Duodenal mucosa (tissue), 2 donors: ENCODE measurements at regions not wholly inside any gene's neighbourhood (a gene's known extent, or its start where the extent isn't known, plus 50 kb on each side); places are given as distances from the start of the nearest gene placed in this dataset.

Experiments
- H3K27ac ChIP-seq: one replicate; pipeline ENCODE4 v1.7.0; 2013; ENCODE audit warnings: low read depth, low read length
- H3K27me3 ChIP-seq, 2 donors: one replicate each; pipeline ENCODE4 v1.7.0; 2013; ENCODE audit warnings: low read length in 2 of 2, control low read depth in 1 of 2; ENCODE audit not compliant: insufficient read depth in 2 of 2, control insufficient read depth in 1 of 2
- H3K36me3 ChIP-seq, 2 donors: one replicate each; pipeline ENCODE4 v1.7.0; 2013; ENCODE audit warnings: low read length in 2 of 2, control low read depth in 1 of 2; ENCODE audit not compliant: insufficient read depth in 2 of 2, control insufficient read depth in 1 of 2
- H3K4me1 ChIP-seq, 2 donors: one replicate each; pipeline ENCODE4 v1.7.0; 2013; ENCODE audit warnings: low read length in 2 of 2, control low read depth in 1 of 2; ENCODE audit not compliant: insufficient read depth in 2 of 2, control insufficient read depth in 1 of 2
- H3K4me3 ChIP-seq, 2 donors: one replicate each; pipeline ENCODE4 v1.7.0; 2013; ENCODE audit warnings: low read length in 2 of 2, low read depth in 1 of 2
- H3K9ac ChIP-seq, 2 donors: one replicate each; pipeline ENCODE4 v1.7.0; 2013; ENCODE audit warnings: low read length in 2 of 2, low read depth in 1 of 2
- H3K9me3 ChIP-seq, 2 donors: one replicate each; pipeline ENCODE4 v1.7.0; 2013; ENCODE audit warnings: low read length in 2 of 2, control low read depth in 1 of 2; ENCODE audit not compliant: control insufficient read depth in 1 of 2

- no peaks in the 10 kb centered on the region for H3K27me3 ChIP-seq
- H3K36me3 ChIP-seq: no peaks in the 10 kb centered on the region
- peaks cover 6 to 9% of the 10 kb centered on the region in 2 donors for H3K4me1 ChIP-seq
Observed at GRCh38 chr3:71924721-71925120, 139.8 kb upstream of the PROK2 start.

GRCh38 chr3:71921036-71921435, 136.1 kb upstream of the PROK2 start:
- H3K27me3 ChIP-seq: no peaks in the 10 kb centered on the region
- no peaks in the 10 kb centered on the region for H3K36me3 ChIP-seq
- H3K27ac ChIP-seq: no peak overlapping the region
- no peaks in the 10 kb centered on the region for H3K9me3 ChIP-seq
- H3K4me3 ChIP-seq: no peak overlapping the region
- no peak overlapping the region for H3K9ac ChIP-seq
- peaks cover 6 to 12% of the 10 kb centered on the region in 2 donors for H3K4me1 ChIP-seq

More at GRCh38 chr3:71924721-71925120, 139.8 kb upstream of the PROK2 start:
- Histone ChIP-seq H3K9me3 (no peaks in the 10 kb centered on the region), H3K27ac (no peak overlapping the region), H3K4me3 (no peak overlapping the region), H3K9ac (no peak overlapping the region)

GRCh38 chr3:71919572-71919971, 134.6 kb upstream of the PROK2 start:
- H3K4me1 ChIP-seq: peaks cover 6 to 12% of the 10 kb centered on the region in 2 donors
- no peaks in the 10 kb centered on the region for H3K36me3 ChIP-seq
- no peak overlapping the region for H3K27ac ChIP-seq
- no peak overlapping the region for H3K4me3 ChIP-seq
- H3K9ac ChIP-seq: no peak overlapping the region
- no peaks in the 10 kb centered on the region for H3K9me3 ChIP-seq
- no peaks in the 10 kb centered on the region for H3K27me3 ChIP-seq

GRCh38 chr3:71917545-71917944, 132.6 kb upstream of the PROK2 start:
- Histone ChIP-seq H3K9me3 (no peaks in the 10 kb centered on the region), H3K36me3 (no peaks in the 10 kb centered on the region), H3K4me1 (peaks cover 6 to 10% of the 10 kb centered on the region in 2 donors), H3K4me3 (no peak overlapping the region), H3K27me3 (no peaks in the 10 kb centered on the region), H3K9ac (no peak overlapping the region), H3K27ac (no peak overlapping the region)

GRCh38 chr3:71916747-71917369, 131.9 kb upstream of the PROK2 start:
- Histone ChIP-seq H3K27me3 (no peaks in the 10 kb centered on the region), H3K4me3 (no peak overlapping the region), H3K27ac (no peak overlapping the region), H3K9ac (no peak overlapping the region), H3K36me3 (no peaks in the 10 kb centered on the region), H3K4me1 (peaks cover 0 to 3% of the 10 kb centered on the region in 2 donors), H3K9me3 (no peaks in the 10 kb centered on the region)

GRCh38 chr3:71912839-71913495, 128.0 kb upstream of the PROK2 start:
- no peaks in the 10 kb centered on the region for H3K36me3 ChIP-seq
- H3K27ac ChIP-seq: no peak overlapping the region
- H3K9ac ChIP-seq: no peak overlapping the region
- H3K4me1 ChIP-seq: no peaks in the 10 kb centered on the region
- no peak overlapping the region for H3K4me3 ChIP-seq
- H3K9me3 ChIP-seq: no peaks in the 10 kb centered on the region
- peaks cover 3 to 5% of the 10 kb centered on the region in 2 donors for H3K27me3 ChIP-seq

GRCh38 chr3:71910108-71910507, 125.2 kb upstream of the PROK2 start:
- Histone ChIP-seq H3K36me3 (no peaks in the 10 kb centered on the region), H3K4me3 (no peak overlapping the region), H3K27me3 (peaks cover 3 to 5% of the 10 kb centered on the region in 2 donors), H3K9ac (no peak overlapping the region), H3K4me1 (no peaks in the 10 kb centered on the region), H3K9me3 (no peaks in the 10 kb centered on the region), H3K27ac (no peak overlapping the region)

- H3K4me3 ChIP-seq: no peak overlapping the region
- H3K9ac ChIP-seq: no peak overlapping the region
- H3K27ac ChIP-seq: no peak overlapping the region
- no peaks in the 10 kb centered on the region for H3K9me3 ChIP-seq
- H3K27me3 ChIP-seq: peaks cover 3 to 5% of the 10 kb centered on the region in 2 donors
- H3K36me3 ChIP-seq: no peaks in the 10 kb centered on the region
- no peaks in the 10 kb centered on the region for H3K4me1 ChIP-seq
Observed at GRCh38 chr3:71907996-71908395, 123.0 kb upstream of the PROK2 start.

GRCh38 chr3:71906976-71907375, 122.0 kb upstream of the PROK2 start:
- Histone ChIP-seq H3K4me3 (no peak overlapping the region), H3K4me1 (no peaks in the 10 kb centered on the region), H3K36me3 (no peaks in the 10 kb centered on the region), H3K9me3 (no peaks in the 10 kb centered on the region), H3K27ac (no peak overlapping the region), H3K27me3 (peaks cover 3 to 5% of the 10 kb centered on the region in 2 donors), H3K9ac (no peak overlapping the region)

- Histone ChIP-seq H3K9me3 (no peaks in the 10 kb centered on the region), H3K27me3 (peaks cover 3 to 5% of the 10 kb centered on the region in 2 donors), H3K4me3 (no peak overlapping the region), H3K36me3 (no peaks in the 10 kb centered on the region), H3K4me1 (no peaks in the 10 kb centered on the region), H3K27ac (no peak overlapping the region), H3K9ac (no peak overlapping the region)
Observed at GRCh38 chr3:71905426-71905825, 120.5 kb upstream of the PROK2 start.
